Thyroid gland (tissue), 4 donors: ENCODE measurements at regions not wholly inside any gene's neighbourhood (a gene's known extent, or its start where the extent isn't known, plus 50 kb on each side); places are given as distances from the start of the nearest gene placed in this dataset.

Experiments
- POLR2A ChIP-seq, 2 donors: fragments of 450-650 bp; IDR thresholded peaks; one replicate each; pipeline ENCODE4 v1.6.1; 2017; ENCODE audit warnings: antibody characterized with exemption in 2 of 2, mild to moderate bottlenecking in 2 of 2, moderate library complexity in 1 of 2
- TF ChIP-seq, protein P1 (sequence below), 6 experiments: fragments of 200-600 bp in 3 of 6; fragments of 450-650 bp in 3 of 6; sonication (generic) in 3 of 6; IDR thresholded peaks; one replicate each; pipeline ENCODE4 v1.5.1; 2016 to 2019; ENCODE audit warnings: antibody characterized with exemption in 6 of 6, mild to moderate bottlenecking in 2 of 6, inconsistent platforms in 1 of 6, moderate library complexity in 1 of 6

DNA sequence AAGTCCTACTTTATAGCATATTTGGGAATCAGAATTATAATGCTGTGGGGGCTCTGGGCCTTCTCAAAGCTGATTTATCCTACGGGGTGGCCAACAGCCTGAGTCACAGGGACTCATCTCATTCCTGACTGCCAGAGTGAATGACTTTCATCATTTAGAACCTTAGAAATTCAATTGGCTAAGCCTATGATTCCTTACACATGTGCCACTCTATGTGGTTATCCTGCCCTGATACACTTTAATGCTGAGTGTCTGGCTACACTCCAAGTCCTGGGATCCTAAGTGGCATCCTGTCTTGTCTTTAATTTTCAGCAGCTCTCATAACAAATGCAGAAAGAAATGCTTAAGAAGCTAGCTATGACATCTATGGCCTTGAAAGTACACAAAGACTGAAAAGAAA is 75.2 kb upstream of the FREM1 start:
- TF ChIP-seq, protein P1, sequence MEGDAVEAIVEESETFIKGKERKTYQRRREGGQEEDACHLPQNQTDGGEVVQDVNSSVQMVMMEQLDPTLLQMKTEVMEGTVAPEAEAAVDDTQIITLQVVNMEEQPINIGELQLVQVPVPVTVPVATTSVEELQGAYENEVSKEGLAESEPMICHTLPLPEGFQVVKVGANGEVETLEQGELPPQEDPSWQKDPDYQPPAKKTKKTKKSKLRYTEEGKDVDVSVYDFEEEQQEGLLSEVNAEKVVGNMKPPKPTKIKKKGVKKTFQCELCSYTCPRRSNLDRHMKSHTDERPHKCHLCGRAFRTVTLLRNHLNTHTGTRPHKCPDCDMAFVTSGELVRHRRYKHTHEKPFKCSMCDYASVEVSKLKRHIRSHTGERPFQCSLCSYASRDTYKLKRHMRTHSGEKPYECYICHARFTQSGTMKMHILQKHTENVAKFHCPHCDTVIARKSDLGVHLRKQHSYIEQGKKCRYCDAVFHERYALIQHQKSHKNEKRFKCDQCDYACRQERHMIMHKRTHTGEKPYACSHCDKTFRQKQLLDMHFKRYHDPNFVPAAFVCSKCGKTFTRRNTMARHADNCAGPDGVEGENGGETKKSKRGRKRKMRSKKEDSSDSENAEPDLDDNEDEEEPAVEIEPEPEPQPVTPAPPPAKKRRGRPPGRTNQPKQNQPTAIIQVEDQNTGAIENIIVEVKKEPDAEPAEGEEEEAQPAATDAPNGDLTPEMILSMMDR (IDR thresholded peaks at IDR 0.05) = no peak
- TF ChIP-seq POLR2A (IDR thresholded peaks at IDR 0.05) = no peak
